Right lobe of liver (tissue), 4 donors: ENCODE measurements at regions not wholly inside any gene's neighbourhood (a gene's known extent, or its start where the extent isn't known, plus 50 kb on each side); places are given as distances from the start of the nearest gene placed in this dataset.

Experiments used
- POLR2A ChIP-seq: fragments of 450-650 bp; IDR thresholded peaks from one replicate; pipeline ENCODE4 v1.6.1; 2017; ENCODE audit warnings: antibody characterized with exemption, mild to moderate bottlenecking
- TF ChIP-seq, protein P1 (sequence below), 4 donors: fragments of 200-600 bp in 3 of 4; fragments of 450-650 bp in 1 of 4; IDR thresholded peaks; one replicate each; pipeline versions ENCODE4 v1.5.1 to v1.8.0; 2016 to 2022; ENCODE audit warnings: antibody characterized with exemption in 4 of 4, mild to moderate bottlenecking in 2 of 4
- donor health status: DM: no; HTN: no; CAD: no.
- donor health status: DM: no; HTN: no; CAD: no.
- donor health status: DM: no; HTN: yes; CAD: no.

DNA sequence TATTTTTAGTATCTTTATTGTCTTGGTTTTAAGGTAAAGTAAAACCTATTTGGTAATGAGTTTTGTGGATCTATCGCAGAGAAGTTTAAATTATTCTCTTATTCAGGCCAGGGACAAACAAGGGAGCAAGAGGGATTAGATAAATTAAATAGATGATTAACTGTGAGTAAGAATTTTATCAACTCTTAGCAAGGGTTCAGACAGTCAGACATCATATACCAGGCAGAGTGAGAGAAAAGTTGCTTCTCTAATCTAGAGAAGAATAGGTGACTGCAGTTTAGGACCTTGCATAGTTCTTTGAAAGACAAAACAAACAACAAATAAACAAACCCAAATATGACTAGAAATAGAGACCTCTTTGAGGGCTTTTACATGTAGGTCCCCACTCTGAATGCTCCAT, 840.2 kb upstream of the GOT2 start:
- TF ChIP-seq, protein P1, sequence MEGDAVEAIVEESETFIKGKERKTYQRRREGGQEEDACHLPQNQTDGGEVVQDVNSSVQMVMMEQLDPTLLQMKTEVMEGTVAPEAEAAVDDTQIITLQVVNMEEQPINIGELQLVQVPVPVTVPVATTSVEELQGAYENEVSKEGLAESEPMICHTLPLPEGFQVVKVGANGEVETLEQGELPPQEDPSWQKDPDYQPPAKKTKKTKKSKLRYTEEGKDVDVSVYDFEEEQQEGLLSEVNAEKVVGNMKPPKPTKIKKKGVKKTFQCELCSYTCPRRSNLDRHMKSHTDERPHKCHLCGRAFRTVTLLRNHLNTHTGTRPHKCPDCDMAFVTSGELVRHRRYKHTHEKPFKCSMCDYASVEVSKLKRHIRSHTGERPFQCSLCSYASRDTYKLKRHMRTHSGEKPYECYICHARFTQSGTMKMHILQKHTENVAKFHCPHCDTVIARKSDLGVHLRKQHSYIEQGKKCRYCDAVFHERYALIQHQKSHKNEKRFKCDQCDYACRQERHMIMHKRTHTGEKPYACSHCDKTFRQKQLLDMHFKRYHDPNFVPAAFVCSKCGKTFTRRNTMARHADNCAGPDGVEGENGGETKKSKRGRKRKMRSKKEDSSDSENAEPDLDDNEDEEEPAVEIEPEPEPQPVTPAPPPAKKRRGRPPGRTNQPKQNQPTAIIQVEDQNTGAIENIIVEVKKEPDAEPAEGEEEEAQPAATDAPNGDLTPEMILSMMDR (IDR thresholded peaks at IDR 0.05), result no peak
- TF ChIP-seq POLR2A, result no peak
